Sciatic nerve (tissue), 2 donors: ENCODE measurements at regions not wholly inside any gene's neighbourhood (a gene's known extent, or its start where the extent isn't known, plus 50 kb on each side); places are given as distances from the start of the nearest gene placed in this dataset.

Experiments used
- ATAC-seq: fragments of 200-7000 bp; cut with Tn5 transposase; one replicate; pipeline ENCODE4 v1.9.1; 2020; ENCODE audit warnings: mild to moderate bottlenecking, moderate library complexity
- DNase-seq: peaks from one replicate; pipeline ENCODE4 v3.0.0-alpha.2; 2020; ENCODE audit warnings: low spot score
- intact Hi-C: fragments of 100-400 bp; cut with DNase I; formaldehyde crosslinking; loops from one replicate; pipeline ENCODE4 v1.14.2; 2022
- donor health status: DM: no; HTN: no; CAD: no.
- donor health status: DM: no; HTN: no; CAD: no.

- intact Hi-C loops: no loop called here
- ATAC-seq: no peak
- no peak for DNase-seq
Measured at GRCh38 chr1:208644401-208645160, 400.4 kb upstream of the PLXNA2 start.

GRCh38 chr1:208646431-208646830, 402.2 kb upstream of the PLXNA2 start:
- intact Hi-C loops: no loop called here
- DNase-seq (no peak), ATAC-seq (no peak)

- DNase-seq: no peak
- intact Hi-C loops: no loop called here
- ATAC-seq: no peak
Measured at GRCh38 chr1:208648146-208648545, 404.0 kb upstream of the PLXNA2 start.

- ATAC-seq (peak; percentile 78), DNase-seq (no peak)
- intact Hi-C loops: no loop called here
Measured at GRCh38 chr1:208652296-208653160, 408.3 kb upstream of the PLXNA2 start.

- ATAC-seq (no peak), DNase-seq (no peak)
- intact Hi-C loops: no loop called here
Measured at GRCh38 chr1:208653426-208653825, 409.2 kb upstream of the PLXNA2 start.

- ATAC-seq (no peak), DNase-seq (no peak)
- intact Hi-C loops: no loop called here
Measured at GRCh38 chr1:208654241-208654640, 410.1 kb upstream of the PLXNA2 start.

GRCh38 chr1:208665936-208666335, 421.8 kb upstream of the PLXNA2 start:
- intact Hi-C loops: no loop called here
- ATAC-seq (no peak), DNase-seq (no peak)

GRCh38 chr1:208668991-208669390, 424.8 kb upstream of the PLXNA2 start:
- no peak for DNase-seq
- intact Hi-C loops: no loop called here
- no peak for ATAC-seq

- intact Hi-C loops: no loop called here
- ATAC-seq: no peak
- DNase-seq: no peak
Measured at GRCh38 chr1:208670778-208671177, 426.6 kb upstream of the PLXNA2 start.

- DNase-seq (no peak), ATAC-seq (no peak)
- intact Hi-C loops: no loop called here
Measured at GRCh38 chr1:208681878-208682663, 437.9 kb upstream of the PLXNA2 start.

- no peak for DNase-seq
- no peak for ATAC-seq
- intact Hi-C loops: no loop called here
Measured at GRCh38 chr1:208682664-208683013, 438.5 kb upstream of the PLXNA2 start.

GRCh38 chr1:208683141-208683540, 439.0 kb upstream of the PLXNA2 start:
- intact Hi-C loops: no loop called here
- ATAC-seq: no peak
- no peak for DNase-seq

GRCh38 chr1:208684192-208684591, 440.0 kb upstream of the PLXNA2 start:
- ATAC-seq (no peak), DNase-seq (no peak)
- intact Hi-C loops: no loop called here

- intact Hi-C loops: no loop called here
- ATAC-seq (no peak), DNase-seq (no peak)
Measured at GRCh38 chr1:208686592-208686991, 442.4 kb upstream of the PLXNA2 start.

- ATAC-seq (no peak), DNase-seq (no peak)
- intact Hi-C loops: no loop called here
Measured at GRCh38 chr1:208688656-208689315, 444.6 kb upstream of the PLXNA2 start.

GRCh38 chr1:208691012-208691411, 446.8 kb upstream of the PLXNA2 start:
- DNase-seq (no peak), ATAC-seq (no peak)
- intact Hi-C loops: no loop called here

- ATAC-seq: no peak
- no peak for DNase-seq
- intact Hi-C loops: no loop called here
Measured at GRCh38 chr1:208709981-208710380, 465.8 kb upstream of the PLXNA2 start.

GRCh38 chr1:208714323-208714722, 470.1 kb upstream of the PLXNA2 start:
- ATAC-seq (no peak), DNase-seq (no peak)
- intact Hi-C loops: no loop called here

- no peak for ATAC-seq
Measured at GRCh38 chr1:208717525-208717924, 473.3 kb upstream of the PLXNA2 start.

More at GRCh38 chr1:208717525-208717924, 473.3 kb upstream of the PLXNA2 start:
- DNase-seq: no peak
- intact Hi-C loops: no loop called here
